HG03097 (cell line): ENCODE measurements at regions not wholly inside any gene's neighbourhood (a gene's known extent, or its start where the extent isn't known, plus 50 kb on each side); places are given as distances from the start of the nearest gene placed in this dataset.

Experiments
- ATAC-seq: cut with Tn5 transposase; IDR thresholded peaks from one replicate; pipeline ENCODE4 v1.9.1; 2021; ENCODE audit not compliant: unreplicated experiment, low FRiP score

GRCh38 chr3:148074946-148075345, 622.8 kb upstream of the AGTR1 start:
- no peak for ATAC-seq

- ATAC-seq = no peak
These were observed 621.7 kb upstream of the AGTR1 start for GRCh38 chr3:148075771-148076716.

GRCh38 chr3:148077318-148077923, 620.3 kb upstream of the AGTR1 start:
- ATAC-seq = no peak

GRCh38 chr3:148077965-148078364, 619.7 kb upstream of the AGTR1 start:
- ATAC-seq = no peak

GRCh38 chr3:148078658-148079057, 619.0 kb upstream of the AGTR1 start:
- ATAC-seq = no peak

GRCh38 chr3:148079370-148079769, 618.3 kb upstream of the AGTR1 start:
- ATAC-seq = no peak

- no peak for ATAC-seq
These were observed 615.8 kb upstream of the AGTR1 start for GRCh38 chr3:148081926-148082325.

GRCh38 chr3:148082506-148083280, 615.0 kb upstream of the AGTR1 start:
- no peak for ATAC-seq

- no peak for ATAC-seq
These were observed 614.0 kb upstream of the AGTR1 start for GRCh38 chr3:148083526-148084182.

GRCh38 chr3:148084931-148085330, 612.8 kb upstream of the AGTR1 start:
- no peak for ATAC-seq

GRCh38 chr3:148087601-148088371, 609.9 kb upstream of the AGTR1 start:
- no peak for ATAC-seq

GRCh38 chr3:148089171-148089570, 608.5 kb upstream of the AGTR1 start:
- no peak for ATAC-seq

GRCh38 chr3:148090156-148090555, 607.5 kb upstream of the AGTR1 start:
- no peak for ATAC-seq

- ATAC-seq = no peak
These were observed 604.9 kb upstream of the AGTR1 start for GRCh38 chr3:148092624-148093347.

GRCh38 chr3:148093753-148094152, 604.0 kb upstream of the AGTR1 start:
- no peak for ATAC-seq

GRCh38 chr3:148095962-148096361, 601.7 kb upstream of the AGTR1 start:
- ATAC-seq = no peak

GRCh38 chr3:148100476-148100875, 597.2 kb upstream of the AGTR1 start:
- ATAC-seq = no peak

- ATAC-seq = no peak
These were observed 596.6 kb upstream of the AGTR1 start for GRCh38 chr3:148101061-148101460.

GRCh38 chr3:148102156-148102555, 595.5 kb upstream of the AGTR1 start:
- no peak for ATAC-seq
